Activated CD4-positive, alpha-beta T cell treated with anti-CD3 and anti-CD28 coated beads, Interleukin-2, Interleukin-6, amounts not matched to agents 100 ng/mL and 50 ng/mL, durations not matched to agents 16 hours and 8 hours (primary cell): ENCODE measurements at regions not wholly inside any gene's neighbourhood (a gene's known extent, or its start where the extent isn't known, plus 50 kb on each side); places are given as distances from the start of the nearest gene placed in this dataset.
"Not testable (repeated sequence)": the region's sequence is repeated elsewhere in the genome, so short reads cannot be mapped to it uniquely, and the experiment has no call there.

Experiments
- DNase-seq: peaks from one replicate; pipeline ENCODE4 v3.0.0-alpha.2; 2020

GRCh38 chr1:54474310-54475251 lies 68.4 kb upstream of the SSBP3 start:
- DNase-seq = no peak

GRCh38 chr1:54471588-54471987 lies 65.4 kb upstream of the SSBP3 start:
- DNase-seq = no peak

- DNase-seq = not testable (repeated sequence)
Observed at GRCh38 chr1:54469444-54469843, 63.2 kb upstream of the SSBP3 start.

- not testable (repeated sequence) for DNase-seq
Observed at GRCh38 chr1:54468288-54469084, 62.3 kb upstream of the SSBP3 start.

GRCh38 chr1:54465351-54465811 lies 59.2 kb upstream of the SSBP3 start:
- DNase-seq = no peak

GRCh38 chr1:54464477-54465146 lies 58.4 kb upstream of the SSBP3 start:
- no peak for DNase-seq

GRCh38 chr1:54464031-54464476 lies 57.9 kb upstream of the SSBP3 start:
- peak; percentile 35 for DNase-seq

- DNase-seq = no peak
Observed at GRCh38 chr1:54463259-54464030, 57.3 kb upstream of the SSBP3 start.

GRCh38 chr1:54462597-54463258 lies 56.5 kb upstream of the SSBP3 start:
- no peak for DNase-seq

- no peak for DNase-seq
Observed at GRCh38 chr1:54461731-54462596, 55.8 kb upstream of the SSBP3 start.

GRCh38 chr1:54460861-54461387 lies 54.7 kb upstream of the SSBP3 start:
- DNase-seq = no peak

GRCh38 chr1:54460351-54460750 lies 54.2 kb upstream of the SSBP3 start:
- no peak for DNase-seq

- DNase-seq = no peak
Observed at GRCh38 chr1:54459726-54460191, 53.6 kb upstream of the SSBP3 start.

GRCh38 chr1:54459140-54459539 lies 52.9 kb upstream of the SSBP3 start:
- no peak for DNase-seq

- DNase-seq = no peak
Observed at GRCh38 chr1:54456921-54457529, 50.8 kb upstream of the SSBP3 start.

GRCh38 chr1:54456361-54456760 lies 50.2 kb upstream of the SSBP3 start:
- no peak for DNase-seq
